Activated CD4-positive, alpha-beta T cell treated with anti-CD3 and anti-CD28 coated beads, Interleukin-2, amount 50 U/mL, for 16 hours (primary cell): ENCODE measurements at regions not wholly inside any gene's neighbourhood (a gene's known extent, or its start where the extent isn't known, plus 50 kb on each side); places are given as distances from the start of the nearest gene placed in this dataset.

ENCODE experiments used
- DNase-seq: peaks from one replicate; pipeline ENCODE4 v3.0.0-alpha.2; 2020

- DNase-seq, result no peak
Measured at GRCh38 chr16:86986136-86986535, 331.1 kb downstream of the C16orf95 start.

GRCh38 chr16:86986809-86987487 is 330.2 kb downstream of the C16orf95 start:
- no peak for DNase-seq

GRCh38 chr16:86987746-86988670 is 329.2 kb downstream of the C16orf95 start:
- no peak for DNase-seq

GRCh38 chr16:86988920-86989696 is 328.1 kb downstream of the C16orf95 start:
- no peak for DNase-seq

- peak; percentile 5 for DNase-seq
Measured at GRCh38 chr16:86990451-86990850, 326.7 kb downstream of the C16orf95 start.

GRCh38 chr16:86991679-86992078 is 325.5 kb downstream of the C16orf95 start:
- no peak for DNase-seq

GRCh38 chr16:86992587-86992986 is 324.6 kb downstream of the C16orf95 start:
- no peak for DNase-seq

GRCh38 chr16:86993426-86994110 is 323.6 kb downstream of the C16orf95 start:
- DNase-seq, result no peak

GRCh38 chr16:86994215-86994614 is 323.0 kb downstream of the C16orf95 start:
- no peak for DNase-seq

- no peak for DNase-seq
Measured at GRCh38 chr16:86994651-86995171, 322.5 kb downstream of the C16orf95 start.

GRCh38 chr16:86995456-86995855 is 321.7 kb downstream of the C16orf95 start:
- DNase-seq, result no peak

- DNase-seq, result no peak
Measured at GRCh38 chr16:86996081-86996480, 321.1 kb downstream of the C16orf95 start.

- DNase-seq, result no peak
Measured at GRCh38 chr16:86997058-86997457, 320.1 kb downstream of the C16orf95 start.

GRCh38 chr16:86998196-86999001 is 318.8 kb downstream of the C16orf95 start:
- no peak for DNase-seq

- DNase-seq, result no peak
Measured at GRCh38 chr16:87000001-87000400, 317.2 kb downstream of the C16orf95 start.

- DNase-seq, result no peak
Measured at GRCh38 chr16:87002717-87003413, 314.3 kb downstream of the C16orf95 start.

- DNase-seq, result no peak
Measured at GRCh38 chr16:87003414-87003755, 313.8 kb downstream of the C16orf95 start.

- DNase-seq, result no peak
Measured at GRCh38 chr16:87006021-87006420, 311.2 kb downstream of the C16orf95 start.

- no peak for DNase-seq
Measured at GRCh38 chr16:87006789-87007745, 310.1 kb downstream of the C16orf95 start.

- no peak for DNase-seq
Measured at GRCh38 chr16:87007907-87008306, 309.3 kb downstream of the C16orf95 start.
